Prostate gland (tissue), 2 donors: ENCODE measurements at regions not wholly inside any gene's neighbourhood (a gene's known extent, or its start where the extent isn't known, plus 50 kb on each side); places are given as distances from the start of the nearest gene placed in this dataset.

Source experiments
- CTCF ChIP-seq, 4 experiments: fragments of 200-600 bp in 2 of 4; fragments of 450-650 bp in 2 of 4; sonication (generic) in 2 of 4; IDR thresholded peaks; 1 replicate in 3 of 4; 2 replicates in 1 of 4; pipeline ENCODE4 v1.5.1; 2016 to 2019; ENCODE audit warnings: antibody characterized with exemption in 4 of 4, mild to moderate bottlenecking in 2 of 4, moderate library complexity in 2 of 4
- POLR2A ChIP-seq: fragments of 450-650 bp; IDR thresholded peaks from one replicate; pipeline ENCODE4 v1.6.1; 2016; ENCODE audit warnings: antibody characterized with exemption, mild to moderate bottlenecking

- TF ChIP-seq CTCF (IDR thresholded peaks at IDR 0.05) = no peak
- TF ChIP-seq POLR2A = no peak
Observed at GRCh38 chr1:219304227-219305226, 130.8 kb downstream of the LYPLAL1 start.
